SHP77 (cell line): ENCODE measurements at regions not wholly inside any gene's neighbourhood (a gene's known extent, or its start where the extent isn't known, plus 50 kb on each side); places are given as distances from the start of the nearest gene placed in this dataset.

Experiments used
- DNase-seq, 2 experiments: peaks; one replicate each; lab custom pipeline; 2025; lab: John Stamatoyannopoulos, UW

- DNase-seq, result peak; percentile 91 to 92
These were observed 116.8 kb downstream of the TOMM20 start for GRCh38 chr1:235011599-235012435.

DNA sequence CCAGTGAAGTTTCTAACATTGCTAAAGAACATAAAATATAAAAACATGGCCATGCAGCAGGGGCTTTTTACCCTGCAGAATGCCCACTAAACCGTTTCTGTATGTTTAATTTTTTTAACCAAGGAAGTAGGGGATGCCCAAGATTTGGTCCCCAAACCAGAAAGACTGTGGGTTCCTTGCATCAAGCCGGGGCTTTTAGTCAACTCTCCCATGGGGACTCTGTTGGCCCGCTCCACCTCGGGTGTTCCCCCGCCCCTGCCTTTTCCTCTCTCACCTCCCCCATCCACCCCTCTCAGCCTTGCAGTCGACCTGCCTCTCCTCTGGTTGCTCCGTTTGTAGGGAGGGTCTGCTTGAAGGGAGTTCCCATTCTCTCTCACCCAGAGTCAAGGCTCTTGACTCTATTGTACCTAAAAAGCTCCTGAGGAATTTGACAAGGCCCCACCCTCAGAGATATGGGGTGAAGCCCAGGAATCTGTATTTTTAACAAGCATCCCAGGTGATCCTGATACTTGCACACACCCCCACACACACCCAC lies 117.5 kb downstream of the TOMM20 start:
- DNase-seq, result no peak

- no peak for DNase-seq
These were observed 118.9 kb downstream of the TOMM20 start for GRCh38 chr1:235009561-235010306.

DNA sequence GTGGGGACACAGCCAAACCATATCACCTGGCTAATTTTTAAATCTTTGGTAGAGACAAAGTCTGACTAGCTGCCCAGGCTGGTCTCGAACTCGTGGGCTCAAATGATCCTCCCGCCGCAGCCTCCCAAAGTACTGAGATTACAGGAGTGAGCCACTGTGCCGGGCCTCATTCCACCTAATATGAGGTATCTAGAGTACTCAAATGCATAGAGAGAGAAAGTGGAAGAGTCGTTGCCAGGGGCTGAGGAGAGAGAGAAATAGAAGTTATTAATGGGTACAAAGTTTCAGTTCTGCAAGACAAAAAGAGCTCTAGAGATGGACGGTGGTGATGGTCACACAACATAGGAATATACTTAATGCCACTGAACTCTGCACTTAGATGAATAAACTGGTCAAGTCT lies 119.6 kb downstream of the TOMM20 start:
- DNase-seq, result no peak

- DNase-seq, result no peak
These were observed 120.4 kb downstream of the TOMM20 start for GRCh38 chr1:235008239-235008638.

DNA sequence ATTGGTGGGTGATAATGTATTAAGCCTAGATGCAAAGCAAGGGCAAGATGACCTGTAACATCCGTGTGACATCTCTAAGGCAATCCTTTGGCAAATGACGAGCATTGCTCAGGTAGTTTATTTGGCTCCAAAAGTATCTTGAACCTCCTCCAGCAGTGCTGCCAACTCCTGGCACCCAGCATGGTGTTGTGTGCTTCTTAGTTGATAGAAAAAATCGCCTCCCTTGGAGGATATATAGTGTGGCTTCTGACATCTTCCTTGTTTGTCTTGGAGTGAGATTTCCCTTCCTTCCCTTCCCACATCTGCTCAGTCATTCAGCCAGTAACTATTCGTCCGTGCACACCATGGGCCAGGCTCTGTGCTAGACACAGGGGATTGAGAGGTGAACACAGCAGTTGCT lies 121.8 kb downstream of the TOMM20 start:
- DNase-seq, result no peak

- no peak for DNase-seq
These were observed 122.4 kb downstream of the TOMM20 start for GRCh38 chr1:235006132-235006721.

GRCh38 chr1:235004840-235005391 lies 123.7 kb downstream of the TOMM20 start:
- no peak for DNase-seq

DNA sequence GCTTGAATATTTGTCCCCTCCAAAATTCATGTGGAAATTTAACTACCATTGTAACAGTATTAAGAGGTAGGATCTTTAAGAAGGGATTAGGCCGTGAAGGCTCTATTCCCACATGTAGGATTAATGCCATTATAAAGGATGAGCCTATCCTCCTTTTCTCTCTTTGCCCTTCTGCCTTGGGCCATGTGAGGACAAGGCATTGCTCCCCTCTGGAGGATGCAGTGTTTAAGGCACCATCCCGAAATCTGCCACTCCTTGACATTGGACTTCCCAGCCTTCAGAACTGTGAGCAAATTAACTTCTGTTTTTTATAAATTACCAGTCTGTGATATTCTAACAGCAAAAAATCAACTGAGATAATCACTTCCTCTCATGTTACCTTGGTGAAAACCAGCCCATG lies 124.4 kb downstream of the TOMM20 start:
- DNase-seq, result no peak

DNA sequence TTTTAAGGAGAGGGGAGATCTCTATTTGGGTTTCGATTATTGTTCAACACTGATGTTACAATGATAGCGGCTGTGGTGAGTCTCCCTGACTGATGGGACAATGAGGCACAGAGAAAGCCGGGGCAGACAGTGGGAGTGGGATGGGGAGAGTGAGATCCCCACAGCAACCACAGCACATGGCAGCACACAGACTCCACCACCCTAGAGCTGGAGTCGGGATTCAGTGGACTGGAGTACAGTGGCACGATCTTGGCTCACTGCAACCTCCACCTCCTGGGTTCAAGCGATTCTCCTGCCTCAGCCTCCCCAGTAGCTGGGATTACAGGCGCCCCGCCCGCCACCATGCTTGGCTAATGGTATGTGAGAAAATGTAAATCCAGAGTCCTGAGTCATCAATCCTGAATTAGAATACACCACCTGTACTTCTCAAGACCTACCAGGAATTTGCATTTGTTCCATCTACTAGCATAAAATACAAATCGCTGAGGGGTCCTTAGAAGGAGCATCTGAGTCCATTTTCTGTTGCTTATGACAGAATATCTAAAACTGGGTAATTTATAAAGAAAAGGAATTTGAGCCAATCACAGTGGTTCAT lies 125.8 kb downstream of the TOMM20 start:
- DNase-seq, result no peak

- no peak for DNase-seq
These were observed 129.1 kb downstream of the TOMM20 start for GRCh38 chr1:234999513-234999940.

- DNase-seq, result peak in 1 of 2 experiments; percentile 18
These were observed 130.5 kb downstream of the TOMM20 start for GRCh38 chr1:234997896-234998741.

DNA sequence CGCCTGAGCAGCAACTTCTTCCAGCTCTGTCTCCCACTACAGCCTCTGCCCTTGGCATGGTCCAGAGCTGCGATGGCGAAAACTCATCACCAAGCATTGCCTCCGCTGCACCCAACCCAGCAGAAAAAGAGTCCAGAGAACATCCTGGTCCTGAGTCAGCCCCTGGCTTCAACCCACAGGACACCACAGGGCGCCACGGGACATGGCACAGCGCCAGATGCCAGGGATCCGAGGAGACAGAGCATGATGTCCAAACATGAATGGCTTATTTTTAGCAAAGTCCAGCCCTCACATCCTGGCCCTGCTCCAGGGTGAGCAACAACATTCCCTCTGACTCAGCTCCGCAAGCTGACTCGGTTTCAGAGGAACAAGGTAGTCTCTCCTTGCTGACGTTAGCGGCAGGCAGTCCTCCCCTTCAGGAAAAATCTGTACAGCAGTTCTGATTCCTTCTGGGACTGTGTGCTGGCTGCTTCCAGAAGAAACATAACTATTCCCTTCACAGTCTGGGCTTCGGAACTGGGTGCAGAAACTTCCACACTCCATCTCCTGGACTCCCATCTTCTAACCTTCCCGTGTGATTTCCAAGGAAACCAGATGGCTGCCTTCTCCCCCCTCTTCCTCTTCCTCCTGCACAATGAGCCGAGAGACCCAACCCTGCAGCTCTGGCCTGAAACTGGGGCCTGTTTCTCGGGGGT lies 131.3 kb downstream of the TOMM20 start:
- DNase-seq, result peak; percentile 88 to 93

- DNase-seq, result no peak
These were observed 132.3 kb downstream of the TOMM20 start for GRCh38 chr1:234996245-234996757.

- DNase-seq, result no peak
These were observed 134.0 kb downstream of the TOMM20 start for GRCh38 chr1:234994436-234995295.

DNA sequence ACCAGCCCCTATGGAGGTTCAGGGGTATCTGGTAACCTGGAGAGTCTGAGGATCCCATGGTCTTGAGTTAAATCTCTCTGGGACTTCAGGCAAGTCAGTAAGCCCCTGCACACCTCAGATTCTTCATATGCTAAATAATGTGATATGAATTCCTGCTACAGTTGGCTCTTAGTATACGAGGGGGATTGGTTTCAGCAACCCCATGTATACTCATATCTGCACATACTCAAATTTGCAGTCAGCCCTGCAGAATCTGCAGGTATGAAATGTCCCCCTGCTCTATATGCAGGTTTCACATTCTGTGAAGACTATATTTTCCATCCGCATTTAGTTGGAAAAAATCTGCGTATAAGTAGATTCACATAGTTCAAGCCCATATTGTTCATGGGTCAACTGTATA lies 136.6 kb downstream of the TOMM20 start:
- DNase-seq, result no peak

DNA sequence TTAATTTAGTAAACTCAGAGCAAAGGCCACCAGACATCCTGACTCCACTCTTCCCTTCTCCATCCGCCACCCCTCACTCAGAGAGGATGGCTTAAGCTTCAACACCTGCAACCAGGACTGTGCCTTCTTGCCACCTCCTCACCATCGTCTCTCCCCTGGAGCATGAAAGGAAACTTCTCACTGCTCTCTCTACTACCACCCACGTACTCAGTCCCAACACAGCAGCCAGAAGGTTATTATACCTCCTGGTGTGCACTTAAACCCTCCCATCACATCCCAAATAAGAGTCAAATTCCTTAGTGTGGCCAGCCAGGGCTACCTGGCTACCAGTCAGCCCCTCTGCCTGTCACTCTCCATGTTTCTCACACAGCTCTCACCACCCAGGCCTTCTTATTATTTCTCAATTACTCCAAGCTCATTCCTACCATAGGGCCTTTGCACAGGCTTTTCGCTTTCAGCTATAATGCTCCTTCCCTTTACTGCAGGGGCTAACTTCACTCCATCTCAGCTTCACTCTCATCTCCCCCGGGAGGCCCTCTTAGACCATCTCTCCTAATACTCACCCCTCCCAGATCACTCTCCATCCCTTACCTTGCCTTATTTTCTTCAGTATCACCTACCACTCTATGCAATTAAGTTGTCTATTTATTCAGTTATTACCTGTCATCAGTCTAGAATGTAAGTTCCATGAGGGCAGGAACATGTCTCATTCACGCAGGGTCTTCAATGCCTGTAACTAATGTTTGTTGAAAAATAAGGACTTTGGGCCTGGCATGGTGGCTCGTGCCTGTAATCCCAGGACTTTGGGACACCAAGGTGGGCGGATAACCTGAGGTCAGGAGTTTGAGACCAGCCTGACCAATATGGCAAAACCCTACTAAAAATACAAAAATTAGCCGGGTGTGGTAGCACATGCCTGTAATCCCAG lies 137.5 kb downstream of the TOMM20 start:
- DNase-seq, result no peak

DNA sequence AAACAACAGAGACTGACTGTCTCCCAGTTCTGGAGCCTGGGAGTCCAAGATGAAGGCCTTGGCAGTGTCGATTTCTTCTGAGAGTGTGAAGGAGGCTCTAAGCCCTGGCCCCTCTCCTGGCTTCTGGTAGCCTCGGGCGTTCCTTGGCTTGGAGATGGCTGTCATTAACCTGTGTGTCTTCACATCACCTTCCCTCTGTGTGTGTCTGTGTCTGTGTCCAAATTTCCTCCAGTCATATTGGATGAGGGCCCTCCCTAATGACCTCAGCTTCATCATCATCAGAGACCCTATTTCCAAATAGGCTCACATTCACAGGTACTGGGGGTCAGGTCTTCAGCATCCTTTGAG lies 138.3 kb downstream of the TOMM20 start:
- no peak for DNase-seq
